ENCODE measurements at regions not wholly inside any gene's neighbourhood (a gene's known extent, or its start where the extent isn't known, plus 50 kb on each side); places are given as distances from the start of the nearest gene placed in this dataset.

GRCh38 chr16:73713251-73713650 lies 583.4 kb upstream of the PSMD7 start:
- no TSS peak for BruUV-seq (replicated peaks)
- H3K27me3 ChIP-seq (ENCODE audit: control insufficient read depth in 1 of 2, insufficient read depth in 2 of 2, low read length in 2 of 2) = peaks cover 2 to 9% of the 10 kb centered on the region in 2 experiments; a peak in 3 of 5 replicates
- no peak for ATAC-seq
- intact Hi-C loops (cut with micrococcal nuclease; ENCODE audit: unreplicated experiment) = no loop called here
- ChIA-PET POLR2A (no interaction called here), CTCF (ENCODE audit: low intra/inter-chr PET ratio, low total read pairs) (interaction anchor here (1.6 to 2.0 kb wide), 2 partner anchors 166 to 243 kb away, joined by 11 to 12 read pairs; no protein-coding TSS in a partner anchor)
- no peak overlapping the region for H3K4me2 ChIP-seq (ENCODE audit: low read depth, low read length)
- DNase-seq (ENCODE audit: low spot score) = no peak
- H3K79me2 ChIP-seq (ENCODE audit: insufficient read depth, low read length) = no peaks in the 10 kb centered on the region
- no peaks in the 10 kb centered on the region for H4K20me1 ChIP-seq (ENCODE audit: insufficient read depth, low read length)
- no peak for FAIRE-seq
- H3K9me3 ChIP-seq (ENCODE audit: low read length) = no peaks in the 10 kb centered on the region
- H3K27ac ChIP-seq (ENCODE audit: extremely low read length, insufficient read depth, low read length) = no peak overlapping the region
- in situ Hi-C loops (cut with HindIII; ENCODE audit: extremely low pct_ligation_motif_present, low pct_unique_long_range_greater_than_20kb) = loop anchor here (10.0 kb wide), 1 partner anchor 162 kb away; no protein-coding TSS in a partner anchor
- no peaks in the 10 kb centered on the region for H3K4me1 ChIP-seq (ENCODE audit: insufficient read depth, low read length)
- no peak overlapping the region for H3K9ac ChIP-seq (ENCODE audit: insufficient read depth, low read depth, low read length)
- WGBS (ENCODE audit: low lambda C conversion rate) = 29% methylated on average over 8 of the region's 8 CpGs
- no peaks in the 10 kb centered on the region for H3K36me3 ChIP-seq (replicated peaks in 1 of 2; ENCODE audit: control insufficient read depth in 1 of 2, insufficient read depth in 2 of 2, low read length in 2 of 2)
- H2AFZ ChIP-seq (ENCODE audit: low read length) = no peak overlapping the region
- H3K4me3 ChIP-seq (replicated peaks in 1 of 3; ENCODE audit: insufficient read depth in 1 of 3, low read depth in 2 of 3, low read length in 3 of 3) = no peak overlapping the region
- TF ChIP-seq, protein P1, sequence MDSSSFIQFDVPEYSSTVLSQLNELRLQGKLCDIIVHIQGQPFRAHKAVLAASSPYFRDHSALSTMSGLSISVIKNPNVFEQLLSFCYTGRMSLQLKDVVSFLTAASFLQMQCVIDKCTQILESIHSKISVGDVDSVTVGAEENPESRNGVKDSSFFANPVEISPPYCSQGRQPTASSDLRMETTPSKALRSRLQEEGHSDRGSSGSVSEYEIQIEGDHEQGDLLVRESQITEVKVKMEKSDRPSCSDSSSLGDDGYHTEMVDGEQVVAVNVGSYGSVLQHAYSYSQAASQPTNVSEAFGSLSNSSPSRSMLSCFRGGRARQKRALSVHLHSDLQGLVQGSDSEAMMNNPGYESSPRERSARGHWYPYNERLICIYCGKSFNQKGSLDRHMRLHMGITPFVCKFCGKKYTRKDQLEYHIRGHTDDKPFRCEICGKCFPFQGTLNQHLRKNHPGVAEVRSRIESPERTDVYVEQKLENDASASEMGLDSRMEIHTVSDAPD (CRISPR knock-in tag; IDR thresholded peaks at IDR 0.05) = no peak
- TF ChIP-seq STAT5B (CRISPR knock-in tag; IDR thresholded peaks at IDR 0.05) (no peak), ZNF704 (CRISPR knock-in tag; IDR thresholded peaks at IDR 0.05; ENCODE audit: borderline replicate concordance) (no peak), FOXK1 (CRISPR knock-in tag; IDR thresholded peaks at IDR 0.05; ENCODE audit: borderline replicate concordance, low read depth) (no peak), ZNF143 (CRISPR knock-in tag; IDR thresholded peaks at IDR 0.05) (no peak), MBD4 (IDR thresholded peaks at IDR 0.05; ENCODE audit: borderline replicate concordance, low read length) (no peak), POLR2A (IDR thresholded peaks at IDR 0.05; ENCODE audit: insufficient read depth in 1 of 2, low read depth in 2 of 2, low read length in 2 of 2) (no peak), ZNF572 (CRISPR knock-in tag; IDR thresholded peaks at IDR 0.05) (no peak), ZNF564 (CRISPR knock-in tag; IDR thresholded peaks at IDR 0.05) (no peak), ZBTB14 (CRISPR knock-in tag; IDR thresholded peaks at IDR 0.05) (no peak), SRSF9 (IDR thresholded peaks at IDR 0.05; ENCODE audit: borderline replicate concordance, insufficient read depth, low read depth, low read length, poor library complexity, severe bottlenecking) (no peak), ARID2 (CRISPR knock-in tag; IDR thresholded peaks at IDR 0.05; ENCODE audit: borderline replicate concordance) (no peak), HNRNPUL1 (IDR thresholded peaks at IDR 0.05; ENCODE audit: low read depth, low read length) (no peak)
- TF ChIP-seq, protein P2, sequence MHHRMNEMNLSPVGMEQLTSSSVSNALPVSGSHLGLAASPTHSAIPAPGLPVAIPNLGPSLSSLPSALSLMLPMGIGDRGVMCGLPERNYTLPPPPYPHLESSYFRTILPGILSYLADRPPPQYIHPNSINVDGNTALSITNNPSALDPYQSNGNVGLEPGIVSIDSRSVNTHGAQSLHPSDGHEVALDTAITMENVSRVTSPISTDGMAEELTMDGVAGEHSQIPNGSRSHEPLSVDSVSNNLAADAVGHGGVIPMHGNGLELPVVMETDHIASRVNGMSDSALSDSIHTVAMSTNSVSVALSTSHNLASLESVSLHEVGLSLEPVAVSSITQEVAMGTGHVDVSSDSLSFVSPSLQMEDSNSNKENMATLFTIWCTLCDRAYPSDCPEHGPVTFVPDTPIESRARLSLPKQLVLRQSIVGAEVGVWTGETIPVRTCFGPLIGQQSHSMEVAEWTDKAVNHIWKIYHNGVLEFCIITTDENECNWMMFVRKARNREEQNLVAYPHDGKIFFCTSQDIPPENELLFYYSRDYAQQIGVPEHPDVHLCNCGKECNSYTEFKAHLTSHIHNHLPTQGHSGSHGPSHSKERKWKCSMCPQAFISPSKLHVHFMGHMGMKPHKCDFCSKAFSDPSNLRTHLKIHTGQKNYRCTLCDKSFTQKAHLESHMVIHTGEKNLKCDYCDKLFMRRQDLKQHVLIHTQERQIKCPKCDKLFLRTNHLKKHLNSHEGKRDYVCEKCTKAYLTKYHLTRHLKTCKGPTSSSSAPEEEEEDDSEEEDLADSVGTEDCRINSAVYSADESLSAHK (CRISPR knock-in tag; IDR thresholded peaks at IDR 0.05; ENCODE audit: borderline replicate concordance) = no peak

Data from HepG2 (cell line).